Inflammatory macrophage treated with lipopolysaccharide for 4 hours (primary cell): ENCODE measurements at regions not wholly inside any gene's neighbourhood (a gene's known extent, or its start where the extent isn't known, plus 50 kb on each side); places are given as distances from the start of the nearest gene placed in this dataset.
"Not testable (repeated sequence)": the region's sequence is repeated elsewhere in the genome, so short reads cannot be mapped to it uniquely, and the experiment has no call there.

Experiments
- DNase-seq: peaks from one replicate; pipeline ENCODE4 v3.0.0-alpha.2; 2020

DNA sequence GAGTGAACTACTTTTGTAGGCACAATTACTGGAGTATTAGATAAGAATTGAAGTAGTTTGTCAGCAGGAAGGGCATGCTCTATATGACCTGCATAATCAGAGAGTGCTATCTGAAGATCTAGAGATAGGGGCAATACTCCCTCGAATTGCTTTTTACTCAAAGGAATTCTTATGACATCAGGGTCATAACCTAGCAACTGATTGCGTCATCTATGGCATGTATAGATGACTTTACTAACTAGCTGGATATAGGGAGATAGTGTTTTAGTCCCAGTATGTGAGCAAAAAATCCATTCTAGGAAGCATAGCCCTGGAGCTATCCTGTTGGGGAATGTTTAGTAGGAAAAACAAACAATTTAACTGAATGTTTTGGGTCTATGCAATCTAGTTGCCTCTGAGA lies 109.5 kb upstream of the ZNF267 start:
- no peak for DNase-seq

- DNase-seq, result no peak
Measured at GRCh38 chr16:31767267-31767666, 106.3 kb upstream of the ZNF267 start.

- no peak for DNase-seq
Measured at GRCh38 chr16:31780342-31780741, 93.3 kb upstream of the ZNF267 start.

DNA sequence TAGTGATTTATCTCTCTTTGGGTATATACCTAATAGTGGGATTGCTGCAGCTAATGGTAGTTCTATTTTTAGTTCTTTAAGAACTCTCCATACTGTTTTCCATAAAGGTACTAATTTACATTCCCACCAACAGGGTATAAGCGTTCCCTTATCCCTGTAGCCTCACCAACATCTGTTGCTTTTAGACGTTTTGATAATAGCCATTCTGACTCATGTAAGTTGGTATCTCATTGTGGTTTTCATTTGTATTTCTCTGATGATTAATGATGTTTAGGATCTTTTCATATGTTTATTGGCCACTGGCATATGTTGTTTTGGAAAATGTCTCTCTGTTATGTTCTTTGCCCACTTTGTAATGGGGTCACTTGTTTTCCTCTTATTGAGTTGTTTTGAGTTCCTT lies 88.5 kb upstream of the ZNF267 start:
- no peak for DNase-seq

DNA sequence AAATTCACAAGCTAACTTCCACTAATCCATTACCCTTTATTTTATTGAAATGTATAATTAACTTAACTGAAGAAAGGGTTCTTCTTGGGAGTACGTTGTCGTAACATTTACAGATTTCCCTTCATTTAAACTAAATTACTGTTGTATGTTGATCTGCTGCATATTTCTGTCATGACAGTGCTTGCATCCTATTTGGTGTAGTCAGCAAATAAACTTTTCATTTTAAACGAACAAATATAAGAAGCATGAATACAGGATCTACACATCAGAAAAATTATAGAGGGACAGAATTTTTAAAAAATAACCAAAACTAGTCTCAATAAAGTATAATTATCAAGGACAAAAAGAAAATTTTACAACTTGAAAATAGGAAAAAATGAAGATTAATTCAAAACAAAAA lies 66.5 kb upstream of the ZNF267 start:
- DNase-seq, result no peak

DNA sequence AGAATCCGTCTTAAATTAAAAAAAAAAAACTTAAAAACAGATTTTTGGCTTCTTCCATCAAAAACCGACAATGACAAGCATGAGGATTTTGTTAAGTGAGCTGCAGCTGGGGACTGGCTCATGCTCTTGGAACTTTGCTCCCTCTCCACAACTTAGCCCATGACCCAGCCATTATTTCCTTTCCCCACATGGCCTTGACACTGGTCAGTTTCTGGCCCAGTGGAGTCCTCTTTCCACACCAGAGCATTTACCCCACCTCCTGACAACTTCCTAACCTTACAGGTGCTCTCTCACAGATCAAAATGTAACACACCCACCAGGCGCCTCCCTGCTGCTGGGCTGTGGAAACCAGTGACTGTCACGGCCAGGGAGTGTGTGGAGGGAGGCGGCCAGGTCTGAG lies 62.7 kb upstream of the ZNF267 start:
- DNase-seq, result no peak

DNA sequence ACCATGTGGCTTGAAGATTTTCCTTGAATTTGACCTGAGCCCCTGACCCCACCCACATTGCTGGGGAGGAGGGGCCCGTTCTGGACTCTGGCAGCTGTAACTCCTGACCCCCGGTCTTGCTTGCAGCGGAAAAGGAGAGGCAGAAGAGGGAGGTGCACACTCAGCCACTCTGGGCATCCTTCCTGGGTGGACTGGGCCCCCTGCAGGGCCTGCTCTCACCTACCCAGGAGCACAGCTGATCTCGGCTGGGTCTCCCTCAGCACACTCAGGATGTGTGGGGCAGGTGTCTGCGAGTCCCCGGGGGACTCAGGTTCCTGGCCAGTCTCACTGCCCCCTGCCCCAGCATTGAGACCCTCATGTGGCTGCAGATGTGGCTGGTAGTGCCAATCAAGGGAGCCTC lies 57.5 kb upstream of the ZNF267 start:
- DNase-seq, result not testable (repeated sequence)

- no peak for DNase-seq
Measured at GRCh38 chr16:31819386-31819785, 54.2 kb upstream of the ZNF267 start.

- no peak for DNase-seq
Measured at GRCh38 chr16:31819948-31820347, 53.7 kb upstream of the ZNF267 start.
